HG02678 (cell line): ENCODE measurements at regions not wholly inside any gene's neighbourhood (a gene's known extent, or its start where the extent isn't known, plus 50 kb on each side); places are given as distances from the start of the nearest gene placed in this dataset.
"Not testable (repeated sequence)": the region's sequence is repeated elsewhere in the genome, so short reads cannot be mapped to it uniquely, and the experiment has no call there.

Source experiments
- ATAC-seq: cut with Tn5 transposase; IDR thresholded peaks from one replicate; pipeline ENCODE4 v1.9.1; 2021; ENCODE audit warnings: mild to moderate bottlenecking, moderate library complexity; ENCODE audit not compliant: unreplicated experiment

DNA sequence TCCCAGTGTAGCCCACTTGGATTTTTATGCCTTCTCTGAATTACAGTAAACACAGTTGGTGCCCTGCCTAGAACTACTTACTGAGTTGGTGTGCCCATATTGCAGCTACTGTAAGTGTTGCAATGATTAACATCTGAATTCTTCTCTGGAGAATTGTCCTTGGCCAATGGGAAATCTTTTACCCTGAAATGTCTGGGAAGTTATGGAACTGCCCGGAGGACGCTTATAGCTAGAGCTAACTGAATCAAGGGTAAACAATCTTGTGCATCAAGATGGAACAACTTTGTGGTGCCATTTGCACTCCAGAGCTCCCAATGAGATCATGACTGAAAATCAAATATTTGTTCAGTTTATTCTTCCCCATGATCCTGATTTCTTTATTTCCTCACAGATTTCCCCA, 246.7 kb upstream of the CBLB start:
- no peak for ATAC-seq

DNA sequence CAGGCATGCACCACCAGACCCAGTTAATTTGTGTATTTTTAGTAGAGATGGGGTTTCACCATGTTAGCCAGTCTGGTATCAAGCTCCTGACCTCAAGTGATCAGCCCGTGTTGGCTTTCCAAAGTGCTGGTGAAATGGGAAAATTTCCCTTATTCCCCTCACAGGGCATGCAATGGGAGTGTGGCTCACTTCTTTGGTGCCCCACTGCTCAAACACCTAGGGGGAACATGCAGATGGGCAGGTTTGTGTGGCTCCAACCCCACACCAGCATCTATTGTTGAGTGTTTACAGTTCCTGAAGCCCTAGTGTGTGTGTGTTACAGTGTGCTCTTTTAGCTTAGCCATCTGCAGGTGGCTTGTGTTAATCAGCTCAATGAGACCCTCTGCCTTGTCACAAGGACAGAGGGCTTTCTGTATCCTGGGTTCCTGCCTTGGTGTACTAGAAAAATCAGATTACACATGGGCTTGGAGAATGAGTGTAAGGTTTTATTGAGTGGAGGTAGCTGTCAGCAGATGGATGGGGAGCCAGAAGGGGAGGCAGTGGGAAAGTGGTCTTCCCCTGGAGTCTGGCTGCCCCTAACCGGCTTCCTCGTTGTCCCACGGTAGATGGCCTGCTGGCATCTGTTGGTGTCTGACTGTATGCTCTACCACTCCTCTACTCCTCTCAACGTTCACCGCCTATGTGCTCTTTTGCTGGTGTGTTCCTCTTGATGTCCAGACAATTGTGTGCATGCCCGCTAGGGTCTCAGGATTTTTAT, 248.1 kb upstream of the CBLB start:
- no peak for ATAC-seq

DNA sequence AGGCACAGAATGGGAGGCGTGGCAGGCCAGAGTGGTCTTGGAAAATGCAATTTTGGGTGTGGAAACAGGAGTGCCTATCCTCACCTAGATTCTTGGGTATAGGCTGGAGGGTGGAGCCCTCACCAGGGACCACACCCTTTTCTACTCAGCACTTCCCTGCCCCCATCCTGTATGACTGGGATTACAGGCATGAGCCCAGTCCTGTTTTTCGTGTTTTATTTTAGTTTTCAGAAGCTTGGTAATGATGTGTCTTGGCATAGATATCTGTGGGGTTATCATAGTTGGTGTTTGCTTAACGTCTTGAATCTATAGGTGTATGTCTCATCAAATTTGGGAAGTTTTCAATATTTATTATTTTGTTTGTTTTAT, 248.7 kb upstream of the CBLB start:
- ATAC-seq, result no peak

DNA sequence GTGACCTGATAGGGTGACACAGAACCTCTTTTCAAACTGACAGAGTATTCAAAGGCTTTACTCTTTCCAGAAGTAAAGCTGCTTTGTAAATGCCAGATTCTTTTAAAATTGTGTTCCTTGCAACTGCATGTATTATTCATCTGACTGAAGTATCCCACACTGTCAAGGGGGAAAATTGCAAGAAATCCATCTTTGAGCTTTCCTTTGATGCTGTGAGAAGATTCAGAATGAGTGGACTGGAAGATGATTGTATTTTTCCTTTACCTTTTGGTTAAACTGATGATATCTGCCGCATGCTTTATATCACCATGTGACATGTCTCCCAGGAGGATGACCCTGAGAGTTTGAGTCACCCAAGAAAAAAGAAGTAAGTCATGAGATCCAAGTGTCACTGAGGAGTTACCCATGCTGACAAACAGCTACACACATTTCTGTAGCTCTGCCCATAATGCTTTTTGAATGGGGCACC, 250.8 kb upstream of the CBLB start:
- ATAC-seq, result no peak

DNA sequence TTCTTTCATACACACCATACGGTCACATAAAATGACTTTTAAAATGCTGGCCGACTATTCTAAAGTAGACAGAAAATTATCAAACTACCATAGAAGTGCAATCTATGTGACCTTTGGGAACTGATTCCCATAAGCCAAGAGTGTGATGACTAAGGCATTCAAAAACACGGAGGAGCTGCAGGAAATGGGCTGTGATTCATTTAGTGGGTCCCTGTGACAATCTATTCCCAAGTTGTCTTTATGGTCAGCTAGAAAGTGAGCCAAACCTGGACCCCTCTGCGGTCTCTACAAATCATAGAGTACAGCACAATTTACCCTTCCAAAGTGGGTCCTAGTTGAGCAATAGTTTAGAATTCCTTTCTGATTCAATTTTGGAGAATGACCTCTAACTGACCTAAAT, 251.5 kb upstream of the CBLB start:
- ATAC-seq, result no peak

DNA sequence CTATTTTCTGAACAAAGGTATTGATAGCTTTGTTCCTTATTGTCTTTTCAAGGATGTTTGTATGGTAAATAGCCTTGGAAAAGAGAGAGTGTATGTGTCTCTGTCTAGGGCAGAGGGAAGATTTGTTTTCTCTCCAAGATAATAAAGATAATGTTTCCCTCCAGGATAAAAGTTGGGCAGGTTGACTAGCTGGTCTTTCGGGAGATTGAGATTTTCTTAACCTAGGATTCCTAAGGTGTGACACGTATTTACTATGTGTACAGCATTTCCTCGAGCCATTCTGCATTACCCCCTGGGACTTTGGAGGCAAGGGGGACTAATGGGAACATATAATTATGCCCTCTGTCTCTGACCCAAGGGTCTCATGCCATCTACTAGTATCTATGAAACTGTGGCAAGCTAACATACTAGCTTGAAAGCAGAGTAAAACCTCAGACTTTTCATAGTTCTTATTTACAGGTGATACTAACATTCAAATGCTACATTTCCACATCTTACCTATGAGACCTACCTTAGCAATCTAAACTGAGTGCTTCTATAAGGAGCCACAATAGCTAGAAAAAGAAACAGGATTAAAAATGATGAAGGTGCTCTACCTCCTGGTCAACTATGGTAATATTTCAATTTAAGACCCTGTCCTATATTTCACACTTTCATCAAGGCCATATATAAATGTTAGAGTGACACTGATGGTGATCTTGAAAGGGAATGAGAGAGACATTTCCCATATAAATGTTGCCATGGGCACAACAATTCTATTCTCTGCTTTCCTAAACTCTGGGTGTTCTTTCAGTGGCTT, 252.9 kb upstream of the CBLB start:
- no peak for ATAC-seq

DNA sequence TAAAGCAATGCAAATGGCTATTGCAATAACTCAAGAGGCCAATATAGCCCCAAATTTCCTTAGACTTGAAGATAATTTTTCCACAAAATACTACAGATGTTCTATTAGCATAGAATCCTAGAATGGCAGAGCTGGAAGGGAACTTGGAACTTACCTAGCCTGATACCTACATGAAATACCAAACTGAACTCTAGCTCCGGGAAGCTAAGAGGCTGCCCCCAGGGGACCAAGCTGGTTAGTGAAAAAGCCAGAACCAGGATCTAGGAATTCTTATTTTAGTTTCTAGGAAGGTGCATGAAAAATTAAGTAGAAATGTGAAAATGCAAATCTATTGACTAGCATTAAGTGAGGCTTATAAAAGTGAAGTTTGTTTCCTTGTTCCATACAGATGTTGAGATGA, 256.0 kb upstream of the CBLB start:
- no peak for ATAC-seq

DNA sequence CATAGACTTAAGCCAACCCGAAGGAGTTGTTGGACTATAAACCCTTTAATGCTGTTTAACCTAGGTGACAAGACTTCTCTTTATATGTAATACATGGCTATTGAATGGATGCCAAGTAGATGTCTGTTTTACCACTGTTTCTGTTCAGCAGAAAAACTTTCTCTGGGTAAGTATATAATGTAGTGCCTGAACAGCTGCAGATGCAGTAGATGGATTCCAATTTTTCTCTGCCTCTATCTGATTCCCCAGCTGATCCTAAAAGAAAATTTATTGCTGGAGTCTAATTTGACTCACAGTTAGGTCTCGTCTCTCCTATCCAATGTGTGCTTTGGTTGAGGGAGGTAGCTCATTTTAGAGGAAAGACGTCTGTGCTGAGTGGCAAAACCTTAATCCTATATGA, 256.5 kb upstream of the CBLB start:
- no peak for ATAC-seq

DNA sequence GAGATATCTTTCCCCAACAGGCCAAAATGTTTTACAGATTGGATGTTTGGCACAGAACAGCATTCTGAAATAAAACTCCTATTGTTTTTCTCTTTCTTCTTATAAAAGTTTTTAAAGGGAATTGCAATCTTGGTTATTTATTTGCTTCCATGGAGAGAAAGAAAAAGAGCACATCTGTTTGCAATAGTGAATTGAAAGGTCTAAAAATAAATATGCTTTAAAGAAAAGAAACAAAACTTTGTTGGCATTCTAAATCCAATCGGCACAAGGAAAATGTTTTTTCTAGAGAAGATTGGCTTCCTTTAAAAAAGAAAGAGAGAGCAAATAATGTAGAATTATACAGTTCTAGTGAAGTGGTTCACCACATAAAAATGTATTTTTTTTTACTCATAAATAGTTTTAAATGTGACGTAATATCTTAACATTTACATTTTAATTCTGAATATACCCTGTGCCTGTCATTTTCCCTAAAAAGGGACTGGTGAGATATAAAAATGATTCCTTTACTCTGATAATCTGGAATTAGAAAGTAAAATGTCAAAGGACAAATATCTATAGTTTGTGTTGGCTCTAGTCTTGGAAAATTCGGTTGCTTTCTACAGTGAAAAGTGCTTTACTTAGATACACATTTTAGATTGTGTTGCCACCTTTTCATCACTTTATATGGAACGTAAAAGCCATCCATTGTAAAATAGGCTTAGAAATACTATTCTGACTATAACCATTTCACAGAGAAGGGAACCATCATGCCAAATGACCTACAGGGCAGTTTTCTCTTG, 257.4 kb upstream of the CBLB start:
- ATAC-seq, result no peak

DNA sequence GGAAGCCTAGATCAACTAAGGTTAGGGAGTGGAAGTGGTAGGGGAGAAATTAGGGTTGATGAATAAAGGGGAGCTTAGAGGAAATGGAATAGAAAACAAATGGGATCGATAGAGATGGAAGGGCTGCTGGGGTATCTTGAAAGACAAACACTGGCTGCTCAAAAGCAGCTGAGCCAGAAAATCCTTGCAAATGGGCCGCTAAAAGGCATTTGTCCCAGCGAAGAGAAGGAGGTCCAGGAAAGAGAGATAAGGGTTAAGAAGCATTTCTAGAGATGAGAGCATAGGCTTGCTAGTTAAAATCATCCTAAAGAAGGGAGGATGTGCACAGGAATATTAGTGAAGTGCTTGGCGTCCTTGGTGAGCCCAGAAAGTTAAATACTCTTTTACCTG, 258.0 kb upstream of the CBLB start:
- no peak for ATAC-seq

DNA sequence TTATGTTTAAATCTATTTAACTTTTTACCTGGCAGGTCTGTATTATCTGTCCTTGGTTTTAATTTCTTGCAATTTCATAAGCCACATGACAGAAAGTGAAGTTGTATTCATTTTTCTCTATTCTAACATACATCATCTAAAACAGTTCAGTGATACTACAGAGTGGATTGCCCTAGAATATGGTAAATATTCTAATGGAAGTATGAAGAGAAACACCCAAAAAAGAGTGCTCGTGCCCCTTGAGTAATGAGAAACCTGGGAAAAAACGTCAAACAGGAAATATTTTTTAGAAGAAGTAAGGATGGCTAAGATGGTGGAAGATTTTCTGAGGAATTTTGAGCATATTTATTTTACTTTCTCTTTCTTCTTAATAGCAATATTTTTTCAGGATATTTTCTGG, 261.1 kb upstream of the CBLB start:
- ATAC-seq, result no peak

DNA sequence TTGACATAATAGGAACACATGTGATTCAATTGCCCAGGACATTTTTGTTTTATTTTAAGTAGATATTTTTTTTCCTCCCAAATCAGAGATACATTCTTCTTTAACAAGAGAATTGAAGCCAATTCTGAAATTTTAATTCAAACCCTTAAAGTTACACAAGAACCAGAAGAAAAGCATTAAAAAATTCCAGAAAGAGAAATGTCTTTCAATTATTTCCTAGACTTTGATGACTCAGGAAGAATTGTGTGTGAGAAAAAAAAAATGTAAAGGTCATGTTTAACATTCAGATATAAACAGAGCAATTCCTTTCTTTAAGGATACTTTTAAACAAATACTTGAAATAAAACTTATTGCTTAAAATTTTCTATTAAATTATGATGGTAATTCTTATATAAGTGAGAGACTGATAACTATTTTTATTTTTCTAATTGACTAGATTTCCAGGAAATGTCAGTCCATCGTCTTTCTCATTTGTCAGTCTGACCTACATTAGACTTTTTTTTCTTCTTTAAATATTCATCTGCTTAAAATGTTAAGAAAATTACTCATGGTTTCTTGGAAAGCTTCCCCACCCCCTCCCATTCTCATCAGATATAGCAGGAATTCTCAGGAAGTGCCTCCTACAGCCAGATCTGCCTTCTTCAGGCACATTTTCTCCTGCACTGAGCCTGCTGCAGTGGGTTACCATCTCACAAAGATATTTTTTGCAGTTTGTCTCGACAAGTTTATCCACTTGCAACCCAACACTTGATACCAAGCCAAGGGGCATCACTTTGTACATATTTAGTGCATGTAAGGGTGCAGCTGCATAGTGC, 261.8 kb upstream of the CBLB start:
- no peak for ATAC-seq

DNA sequence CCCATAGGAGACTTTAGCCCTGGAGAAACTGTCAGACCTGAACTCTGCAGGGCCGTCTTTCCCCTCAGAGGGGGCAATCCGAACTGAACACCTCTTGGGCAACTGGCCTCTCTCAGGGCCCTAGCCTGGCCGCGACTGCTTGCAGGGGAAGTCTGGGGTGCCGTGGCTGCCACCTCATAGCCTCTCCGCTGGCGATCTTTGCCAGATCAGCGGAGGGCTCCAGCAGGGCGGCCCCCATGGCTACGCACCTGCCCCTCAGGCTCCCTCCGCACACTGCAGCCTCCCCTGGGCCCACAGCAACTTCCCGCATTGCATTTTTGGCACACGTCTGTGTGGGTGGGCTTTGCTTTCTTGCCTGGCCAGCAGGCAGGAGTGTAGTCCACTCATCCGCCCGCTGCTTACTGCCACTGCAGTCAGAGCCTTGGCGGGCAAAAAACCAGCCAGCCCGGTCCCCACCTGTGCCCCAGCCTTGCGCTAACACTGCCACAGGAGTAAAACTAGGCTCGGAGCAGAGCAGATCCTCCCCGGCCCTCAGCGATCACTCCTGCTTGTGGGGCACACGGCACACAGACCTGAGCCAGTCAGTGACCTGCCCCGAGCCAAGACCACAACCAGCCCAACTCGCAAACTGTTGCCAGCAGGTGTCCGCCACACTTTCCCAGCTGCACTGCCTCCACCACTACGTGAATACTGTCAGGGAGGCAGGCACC, 266.8 kb upstream of the CBLB start:
- no peak for ATAC-seq

DNA sequence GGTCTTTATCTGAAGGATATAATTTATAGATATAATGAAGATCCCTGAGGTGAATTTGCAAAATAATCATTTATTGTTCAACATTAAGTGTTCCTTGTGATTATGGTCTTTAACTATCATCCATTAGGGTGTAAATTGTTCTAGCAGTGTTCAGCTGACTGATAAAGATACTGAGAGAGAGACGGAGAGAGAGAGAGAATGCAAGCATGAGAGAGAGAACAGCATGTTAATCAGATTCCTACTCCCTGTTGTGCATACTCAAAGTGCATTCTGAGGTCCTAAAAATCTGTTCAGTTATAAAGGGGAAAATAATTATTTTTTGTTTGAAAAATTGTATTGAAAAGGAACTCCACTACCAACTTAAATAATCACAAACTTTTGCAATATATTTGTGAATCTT, 271.0 kb upstream of the CBLB start:
- no peak for ATAC-seq

DNA sequence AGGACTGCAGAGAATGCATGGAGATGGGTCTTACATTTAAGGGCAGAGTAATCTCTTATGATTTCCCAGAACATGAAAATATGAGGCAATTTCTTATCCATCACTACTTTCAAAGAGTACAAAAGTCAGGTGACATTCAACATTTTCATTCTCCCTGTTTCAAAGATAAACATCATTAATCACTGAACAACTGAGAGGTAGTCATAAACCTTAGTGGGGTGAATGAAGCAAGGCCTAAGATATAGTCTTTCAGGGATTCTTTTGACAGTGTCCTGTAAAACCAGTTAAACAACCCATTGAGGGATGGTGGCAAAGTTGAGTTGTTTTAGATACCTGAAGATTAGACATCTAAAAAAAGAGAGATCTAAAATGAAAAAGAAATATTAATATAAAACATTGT, 271.6 kb upstream of the CBLB start:
- ATAC-seq, result no peak

DNA sequence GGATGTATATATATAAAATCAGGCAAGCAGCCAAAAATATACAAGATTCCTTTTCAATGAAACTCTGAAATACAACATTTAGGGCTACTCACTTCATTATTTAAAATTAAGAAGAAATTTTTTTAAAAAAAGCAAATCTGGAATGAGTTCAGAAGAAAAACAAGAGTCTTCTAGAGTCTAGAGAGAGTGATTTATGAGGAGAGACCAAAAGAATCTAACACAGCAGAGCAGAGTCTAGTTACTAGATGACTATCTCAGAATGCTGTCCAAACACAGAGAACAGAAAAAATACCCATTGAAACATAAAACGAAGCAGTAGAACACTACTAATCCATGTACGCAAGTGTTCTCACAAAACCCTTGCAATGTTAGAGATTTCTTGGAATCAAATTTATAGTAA, 275.2 kb upstream of the CBLB start:
- ATAC-seq, result no peak

DNA sequence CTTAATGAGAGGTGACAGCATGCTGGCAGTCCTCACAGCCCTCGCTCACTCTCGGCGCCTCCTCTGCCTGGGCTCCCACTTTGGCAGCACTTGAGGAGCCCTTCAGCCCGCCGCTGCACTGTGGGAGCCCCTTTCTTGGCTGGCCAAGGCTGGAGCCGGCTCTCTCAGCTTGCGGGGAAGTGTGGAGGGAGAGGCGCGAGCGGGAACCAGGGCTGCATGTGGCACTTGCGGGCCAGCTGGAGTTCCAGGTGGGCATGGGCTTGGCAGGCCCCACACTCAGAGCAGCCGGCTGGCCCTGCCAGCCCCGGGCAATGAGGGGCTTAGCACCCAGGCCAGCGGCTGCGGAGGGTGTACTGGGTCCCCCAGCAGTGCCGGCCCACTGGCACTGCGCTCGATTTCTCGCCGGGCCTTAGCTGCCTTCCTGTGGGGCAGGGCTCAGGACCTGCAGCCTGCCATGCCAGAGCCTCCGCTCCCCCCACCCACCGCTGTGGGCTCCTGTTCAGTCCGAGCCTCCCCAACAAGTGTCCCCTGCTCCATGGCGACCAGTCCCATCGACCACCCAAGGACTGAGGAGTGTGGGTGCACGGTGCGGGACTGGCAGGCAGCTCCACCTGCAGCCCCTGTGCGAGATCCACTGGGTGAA, 279.7 kb upstream of the CBLB start:
- ATAC-seq, result not testable (repeated sequence)

DNA sequence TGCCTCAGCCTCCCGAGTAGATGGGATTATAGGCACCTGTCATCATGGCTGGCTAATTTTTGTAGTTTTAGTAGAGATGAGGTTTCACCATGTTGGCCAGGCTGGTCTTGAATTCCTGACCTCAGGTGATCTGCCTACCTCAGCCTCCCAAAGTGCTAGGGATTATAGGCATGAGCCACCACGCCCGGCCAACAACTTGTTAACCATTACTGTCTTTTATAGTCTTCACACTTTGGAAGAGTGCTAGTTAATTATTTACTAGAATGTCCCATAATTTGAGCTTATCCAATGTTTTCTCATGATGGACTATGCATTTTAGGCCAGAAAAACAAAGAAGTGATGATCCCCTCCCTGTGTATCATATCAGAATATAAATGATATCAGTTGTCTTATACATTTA, 288.6 kb upstream of the CBLB start:
- ATAC-seq, result no peak

DNA sequence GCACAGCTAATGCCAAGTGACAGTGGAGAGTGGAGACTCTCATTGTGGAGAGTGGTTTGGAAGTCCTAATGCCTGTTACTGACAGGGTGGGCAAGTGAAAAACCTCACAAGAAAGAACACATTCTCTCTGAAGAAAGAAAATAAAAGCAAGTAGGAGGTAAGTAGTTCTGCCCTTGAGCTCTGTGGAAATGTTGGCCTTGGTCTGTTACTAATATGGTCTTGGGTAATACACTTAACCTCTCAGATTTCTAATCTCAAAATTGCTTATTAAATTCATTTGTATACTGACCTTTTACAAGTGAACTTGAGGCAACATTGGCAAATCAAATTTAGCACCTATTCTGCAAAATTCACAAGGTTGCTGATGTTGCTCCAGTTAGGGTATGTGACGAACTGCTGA, 291.6 kb upstream of the CBLB start:
- no peak for ATAC-seq

DNA sequence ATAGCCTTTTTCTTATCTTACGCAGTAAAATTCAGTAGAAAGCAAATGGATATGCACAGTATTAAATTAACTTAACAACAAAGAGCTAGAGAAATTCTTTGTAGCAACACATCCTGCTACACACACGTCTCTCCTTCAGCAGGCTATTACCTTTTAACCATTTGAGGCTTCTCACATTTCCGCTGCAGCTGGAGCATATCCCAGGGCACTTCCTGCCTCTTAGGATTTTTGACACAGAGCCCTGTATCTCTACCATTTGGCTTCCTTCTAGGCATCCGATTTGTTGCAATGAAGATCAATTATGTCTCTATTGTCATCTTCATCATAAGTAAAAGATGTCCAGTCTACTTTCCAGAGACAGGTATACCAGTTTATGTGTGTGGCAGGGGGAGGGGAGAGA, 292.4 kb upstream of the CBLB start:
- ATAC-seq, result no peak
